Thyroid gland (tissue), 4 donors: ENCODE measurements at regions not wholly inside any gene's neighbourhood (a gene's known extent, or its start where the extent isn't known, plus 50 kb on each side); places are given as distances from the start of the nearest gene placed in this dataset.

ENCODE experiments used
- CTCF ChIP-seq, 6 experiments: fragments of 200-600 bp in 3 of 6; fragments of 450-650 bp in 3 of 6; sonication (generic) in 3 of 6; IDR thresholded peaks; one replicate each; pipeline ENCODE4 v1.5.1; 2016 to 2019; ENCODE audit warnings: antibody characterized with exemption in 6 of 6, mild to moderate bottlenecking in 2 of 6, inconsistent platforms in 1 of 6, moderate library complexity in 1 of 6
- POLR2A ChIP-seq, 2 donors: fragments of 450-650 bp; IDR thresholded peaks; one replicate each; pipeline ENCODE4 v1.6.1; 2017; ENCODE audit warnings: antibody characterized with exemption in 2 of 2, mild to moderate bottlenecking in 2 of 2, moderate library complexity in 1 of 2

GRCh38 chr10:28445516-28445915 is 87.4 kb upstream of the WAC start:
- no peak for TF ChIP-seq CTCF (IDR thresholded peaks at IDR 0.05)
- no peak for TF ChIP-seq POLR2A (IDR thresholded peaks at IDR 0.05)
